ENCODE measurements at regions not wholly inside any gene's neighbourhood (a gene's known extent, or its start where the extent isn't known, plus 50 kb on each side); places are given as distances from the start of the nearest gene placed in this dataset.
"Not testable (repeated sequence)": the region's sequence is repeated elsewhere in the genome, so short reads cannot be mapped to it uniquely, and the experiment has no call there.

DNA sequence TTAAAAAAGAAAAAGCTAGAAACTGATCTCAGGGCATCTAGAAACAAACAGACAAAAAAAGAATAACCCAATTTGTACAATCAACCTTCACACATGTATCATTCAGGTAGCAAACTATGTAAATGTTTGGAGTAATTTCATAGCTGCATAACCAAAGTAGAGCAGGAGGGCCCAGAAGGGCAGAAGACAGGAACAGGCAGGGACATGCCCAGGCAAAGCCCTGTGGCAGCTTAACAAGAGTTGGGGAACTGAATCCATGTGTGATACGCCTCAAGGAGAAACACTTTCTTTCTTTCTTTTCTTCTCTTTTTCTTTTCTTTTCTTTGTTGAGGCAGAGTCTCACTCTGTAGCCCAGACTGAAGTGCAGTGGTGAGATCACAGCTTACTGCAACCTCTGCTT lies 390.4 kb upstream of the ANKRD20A1 start:
- H3K27ac ChIP-seq (ENCODE audit: low read length); DNase-seq; H3K27me3 ChIP-seq (ENCODE audit: control insufficient read depth, insufficient read depth, low read length); H3K9me3 ChIP-seq (ENCODE audit: control insufficient read depth, insufficient read depth, low read length); H3K36me3 ChIP-seq (ENCODE audit: control insufficient read depth, insufficient read depth, low read length); H3K9me3 Mint-ChIP-seq; intact Hi-C loops (cut with micrococcal nuclease); H3K27ac Mint-ChIP-seq; H3K4me3 Mint-ChIP-seq; H3K4me1 Mint-ChIP-seq; H3K4me3 ChIP-seq (ENCODE audit: low read length); H3K4me1 ChIP-seq (ENCODE audit: control insufficient read depth, insufficient read depth, low read length); H3K27me3 Mint-ChIP-seq (ENCODE audit: low read depth in 2 of 2); H3K36me3 Mint-ChIP-seq; ATAC-seq: not testable (repeated sequence)
- no CpG with 5 or more reads among the region's 1 CpG for WGBS (ENCODE audit: insufficient coverage)

GRCh38 chr9:67461796-67462757 lies 396.7 kb upstream of the ANKRD20A1 start:
- H3K9me3 Mint-ChIP-seq, H3K4me1 Mint-ChIP-seq: not testable (repeated sequence)

DNA sequence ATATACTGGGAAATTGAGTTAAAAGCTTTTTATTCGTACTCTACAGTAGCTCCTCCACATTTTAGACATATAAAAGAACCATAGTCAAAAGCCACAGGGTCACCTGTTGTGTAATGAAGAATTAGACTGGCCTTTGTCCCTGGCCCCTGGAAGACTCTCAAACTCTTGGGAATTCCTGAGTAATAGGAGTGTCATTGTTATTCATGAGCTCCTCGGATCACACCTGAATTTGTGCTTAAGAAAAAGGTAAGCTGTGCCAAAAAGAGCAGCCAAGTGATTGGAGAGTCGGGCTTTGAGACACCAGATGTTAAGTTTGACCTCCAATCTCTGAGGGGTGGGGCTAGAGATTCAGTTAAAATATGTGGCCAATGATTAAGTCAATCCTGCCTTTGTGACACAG lies 405.8 kb upstream of the ANKRD20A1 start:
- H3K27ac Mint-ChIP-seq; H3K9me3 ChIP-seq (ENCODE audit: control insufficient read depth, insufficient read depth, low read length); DNase-seq; ATAC-seq; H3K4me3 Mint-ChIP-seq; H3K36me3 Mint-ChIP-seq; H3K4me1 ChIP-seq (ENCODE audit: control insufficient read depth, insufficient read depth, low read length); H3K27me3 Mint-ChIP-seq (ENCODE audit: low read depth in 2 of 2); intact Hi-C loops (cut with micrococcal nuclease); H3K9me3 Mint-ChIP-seq; H3K27ac ChIP-seq (ENCODE audit: low read length); H3K4me1 Mint-ChIP-seq; H3K27me3 ChIP-seq (ENCODE audit: control insufficient read depth, insufficient read depth, low read length); H3K4me3 ChIP-seq (ENCODE audit: low read length); H3K36me3 ChIP-seq (ENCODE audit: control insufficient read depth, insufficient read depth, low read length): not testable (repeated sequence)
- WGBS (ENCODE audit: insufficient coverage) = no CpG with 5 or more reads among the region's 3 CpGs

More at GRCh38 chr9:67461796-67462757, 396.7 kb upstream of the ANKRD20A1 start:
- no CpG with 5 or more reads among the region's 25 CpGs for WGBS (ENCODE audit: insufficient coverage)
- H3K36me3 Mint-ChIP-seq; H3K27ac ChIP-seq (ENCODE audit: low read length); DNase-seq; H3K27me3 ChIP-seq (ENCODE audit: control insufficient read depth, insufficient read depth, low read length); H3K4me1 ChIP-seq (ENCODE audit: control insufficient read depth, insufficient read depth, low read length); H3K9me3 ChIP-seq (ENCODE audit: control insufficient read depth, insufficient read depth, low read length); H3K27ac Mint-ChIP-seq; H3K36me3 ChIP-seq (ENCODE audit: control insufficient read depth, insufficient read depth, low read length); intact Hi-C loops (cut with micrococcal nuclease); H3K4me3 ChIP-seq (ENCODE audit: low read length); ATAC-seq; H3K4me3 Mint-ChIP-seq; H3K27me3 Mint-ChIP-seq (ENCODE audit: low read depth in 2 of 2): not testable (repeated sequence)

GRCh38 chr9:67442313-67442712 lies 416.4 kb upstream of the ANKRD20A1 start:
- H3K4me3 ChIP-seq (ENCODE audit: low read length); H3K27me3 ChIP-seq (ENCODE audit: control insufficient read depth, insufficient read depth, low read length); H3K27ac Mint-ChIP-seq; DNase-seq; H3K4me3 Mint-ChIP-seq; intact Hi-C loops (cut with micrococcal nuclease); H3K36me3 ChIP-seq (ENCODE audit: control insufficient read depth, insufficient read depth, low read length); H3K4me1 ChIP-seq (ENCODE audit: control insufficient read depth, insufficient read depth, low read length); H3K9me3 Mint-ChIP-seq; ATAC-seq; H3K9me3 ChIP-seq (ENCODE audit: control insufficient read depth, insufficient read depth, low read length); H3K36me3 Mint-ChIP-seq; H3K4me1 Mint-ChIP-seq; H3K27ac ChIP-seq (ENCODE audit: low read length); H3K27me3 Mint-ChIP-seq (ENCODE audit: low read depth in 2 of 2): not testable (repeated sequence)
- WGBS (ENCODE audit: insufficient coverage) = no CpG with 5 or more reads among the region's 3 CpGs

- H3K9me3 ChIP-seq (ENCODE audit: control insufficient read depth, insufficient read depth, low read length); ATAC-seq; H3K27me3 ChIP-seq (ENCODE audit: control insufficient read depth, insufficient read depth, low read length); H3K36me3 ChIP-seq (ENCODE audit: control insufficient read depth, insufficient read depth, low read length); H3K9me3 Mint-ChIP-seq; intact Hi-C loops (cut with micrococcal nuclease); H3K4me3 Mint-ChIP-seq; H3K27ac ChIP-seq (ENCODE audit: low read length); H3K4me1 Mint-ChIP-seq; H3K4me1 ChIP-seq (ENCODE audit: control insufficient read depth, insufficient read depth, low read length); H3K36me3 Mint-ChIP-seq; DNase-seq; H3K4me3 ChIP-seq (ENCODE audit: low read length); H3K27ac Mint-ChIP-seq; H3K27me3 Mint-ChIP-seq (ENCODE audit: low read depth in 2 of 2): not testable (repeated sequence)
- no CpG with 5 or more reads among the region's 3 CpGs for WGBS (ENCODE audit: insufficient coverage)
Observed at GRCh38 chr9:67437011-67437410, 421.7 kb upstream of the ANKRD20A1 start.

GRCh38 chr9:67424881-67425280 lies 432.5 kb upstream of the SPATA31A3 start:
- H3K4me1 Mint-ChIP-seq; H3K9me3 Mint-ChIP-seq; H3K27ac Mint-ChIP-seq; ATAC-seq; intact Hi-C loops (cut with micrococcal nuclease); H3K27me3 ChIP-seq (ENCODE audit: control insufficient read depth, insufficient read depth, low read length); DNase-seq; H3K4me3 Mint-ChIP-seq; H3K9me3 ChIP-seq (ENCODE audit: control insufficient read depth, insufficient read depth, low read length); H3K36me3 ChIP-seq (ENCODE audit: control insufficient read depth, insufficient read depth, low read length); H3K36me3 Mint-ChIP-seq; H3K4me1 ChIP-seq (ENCODE audit: control insufficient read depth, insufficient read depth, low read length); H3K27me3 Mint-ChIP-seq (ENCODE audit: low read depth in 2 of 2); H3K27ac ChIP-seq (ENCODE audit: low read length); H3K4me3 ChIP-seq (ENCODE audit: low read length): not testable (repeated sequence)
- no CpG with 5 or more reads among the region's 4 CpGs for WGBS (ENCODE audit: insufficient coverage)

- H3K9me3 Mint-ChIP-seq; ATAC-seq; intact Hi-C loops (cut with micrococcal nuclease); H3K4me3 ChIP-seq (ENCODE audit: low read length); H3K36me3 ChIP-seq (ENCODE audit: control insufficient read depth, insufficient read depth, low read length); H3K9me3 ChIP-seq (ENCODE audit: control insufficient read depth, insufficient read depth, low read length); H3K4me1 Mint-ChIP-seq; H3K27me3 ChIP-seq (ENCODE audit: control insufficient read depth, insufficient read depth, low read length); H3K4me1 ChIP-seq (ENCODE audit: control insufficient read depth, insufficient read depth, low read length); H3K27ac Mint-ChIP-seq; H3K36me3 Mint-ChIP-seq; H3K27me3 Mint-ChIP-seq (ENCODE audit: low read depth in 2 of 2); DNase-seq; H3K27ac ChIP-seq (ENCODE audit: low read length); H3K4me3 Mint-ChIP-seq: not testable (repeated sequence)
- WGBS (ENCODE audit: insufficient coverage) = 83% methylated on average over 1 of the region's 9 CpGs
Observed at GRCh38 chr9:67423049-67423728, 430.8 kb upstream of the SPATA31A3 start.
